ENCODE measurements at regions not wholly inside any gene's neighbourhood (a gene's known extent, or its start where the extent isn't known, plus 50 kb on each side); places are given as distances from the start of the nearest gene placed in this dataset.

DNA sequence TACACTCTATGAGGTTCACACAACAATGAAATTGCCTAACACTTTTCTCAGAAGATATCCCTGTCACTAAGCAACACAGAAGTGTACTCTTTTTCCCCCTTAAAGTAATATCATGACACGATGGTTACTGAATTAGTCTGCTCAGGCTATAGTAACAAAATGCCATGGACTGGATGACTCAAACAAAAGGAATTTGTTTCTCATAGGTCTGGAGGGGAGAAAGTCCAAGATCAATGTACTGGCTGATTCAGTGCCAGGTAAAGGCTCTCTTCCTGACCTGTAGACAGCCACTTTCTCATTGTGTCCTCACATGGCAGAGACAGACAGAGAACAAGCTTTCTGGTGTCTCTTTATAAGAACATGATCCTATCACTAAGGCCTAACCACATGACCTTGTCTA, 211.9 kb downstream of the RBM43 start:
- in situ Hi-C loops (cut with MboI; ENCODE audit: low sequenced_read_pairs, unreplicated experiment) = loop anchor here (25.0 kb wide), 1 partner anchor 1462 kb away; the partner anchor contains the start of gene MMADHC
- no peak for TF ChIP-seq CTCF (IDR thresholded peaks at IDR 0.05; ENCODE audit: borderline replicate concordance, control extremely low read depth, extremely low read depth, insufficient read depth, missing control alignments)
- no peak for DNase-seq (ENCODE audit: low spot score)

DNA sequence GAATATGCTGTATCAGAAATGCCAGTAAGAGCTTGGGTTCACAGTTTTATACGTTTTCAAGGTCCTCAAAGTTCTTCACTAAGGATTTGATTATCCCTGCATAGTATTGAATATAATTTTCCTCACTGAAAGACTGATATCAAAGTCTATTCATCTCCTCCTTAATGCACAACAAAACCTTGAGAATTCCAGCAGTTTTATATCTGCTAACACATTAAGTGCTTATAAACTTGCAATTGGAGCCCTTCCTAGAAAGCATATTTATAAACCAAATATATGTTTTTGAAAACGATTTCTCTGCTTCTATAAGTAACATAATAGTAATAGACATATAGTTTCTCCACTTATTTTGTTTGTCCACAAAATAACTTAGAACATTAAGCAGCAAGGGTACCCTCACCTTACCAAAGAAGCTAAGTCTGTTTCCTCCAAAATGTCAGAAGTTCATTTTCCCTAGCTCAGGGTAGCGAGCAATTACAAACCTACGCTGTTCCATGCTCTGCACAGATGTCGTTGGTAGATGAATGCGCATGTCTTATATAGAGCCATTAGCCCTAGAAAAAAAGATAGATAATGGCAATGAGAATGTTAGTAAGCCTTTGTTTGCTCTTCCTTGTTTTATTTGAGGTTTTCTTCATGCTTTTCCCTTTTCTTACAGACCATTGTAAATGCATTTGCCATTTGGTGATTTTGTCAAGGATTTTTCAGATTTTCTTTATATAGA, 213.2 kb downstream of the RBM43 start:
- in situ Hi-C loops (cut with MboI; ENCODE audit: low sequenced_read_pairs, unreplicated experiment) = loop anchor here (25.0 kb wide), 1 partner anchor 1461 kb away; the partner anchor contains the start of gene MMADHC
- TF ChIP-seq CTCF (IDR thresholded peaks at IDR 0.05; ENCODE audit: borderline replicate concordance, control extremely low read depth, extremely low read depth, insufficient read depth, missing control alignments) = no peak
- DNase-seq (ENCODE audit: low spot score) = no peak

GRCh38 chr2:151043484-151043883, 218.2 kb downstream of the RBM43 start:
- no peak for TF ChIP-seq CTCF (IDR thresholded peaks at IDR 0.05; ENCODE audit: borderline replicate concordance, control extremely low read depth, extremely low read depth, insufficient read depth, missing control alignments)
- in situ Hi-C loops (cut with MboI; ENCODE audit: low sequenced_read_pairs, unreplicated experiment) = loop anchor here (25.0 kb wide), 1 partner anchor 1456 kb away; the partner anchor contains the start of gene MMADHC
- no peak for DNase-seq (ENCODE audit: low spot score)

DNA sequence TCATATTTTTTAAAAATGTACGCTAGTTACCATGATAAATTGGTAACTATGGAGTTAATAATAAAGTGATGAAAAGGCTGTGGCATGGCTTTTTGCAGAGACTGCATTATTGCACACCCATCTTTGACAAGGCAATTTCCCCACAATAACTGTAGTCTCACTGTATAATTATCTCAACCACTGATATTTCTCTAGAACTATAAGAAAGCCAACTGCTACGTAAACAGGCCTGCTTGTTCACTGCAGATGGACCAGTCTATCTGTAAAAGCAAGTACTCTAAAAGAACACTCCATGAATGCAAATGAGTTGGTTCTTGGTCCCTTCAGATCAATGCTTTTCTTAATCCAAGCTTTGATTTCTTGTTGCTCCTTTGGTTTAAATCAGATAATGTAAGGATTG, 218.7 kb downstream of the RBM43 start:
- DNase-seq (ENCODE audit: low spot score) = no peak
- in situ Hi-C loops (cut with MboI; ENCODE audit: low sequenced_read_pairs, unreplicated experiment) = loop anchor here (25.0 kb wide), 1 partner anchor 1456 kb away; the partner anchor contains the start of gene MMADHC
- no peak for TF ChIP-seq CTCF (IDR thresholded peaks at IDR 0.05; ENCODE audit: borderline replicate concordance, control extremely low read depth, extremely low read depth, insufficient read depth, missing control alignments)

- TF ChIP-seq CTCF (IDR thresholded peaks at IDR 0.05; ENCODE audit: borderline replicate concordance, control extremely low read depth, extremely low read depth, insufficient read depth, missing control alignments) = no peak
- no peak for DNase-seq (ENCODE audit: low spot score)
- in situ Hi-C loops (cut with MboI; ENCODE audit: low sequenced_read_pairs, unreplicated experiment) = loop anchor here (25.0 kb wide), 1 partner anchor 1453 kb away; the partner anchor contains the start of gene MMADHC
Measured at GRCh38 chr2:151040039-151040438, 221.6 kb downstream of the RBM43 start.

- no peak for TF ChIP-seq CTCF (IDR thresholded peaks at IDR 0.05; ENCODE audit: borderline replicate concordance, control extremely low read depth, extremely low read depth, insufficient read depth, missing control alignments)
- in situ Hi-C loops (cut with MboI; ENCODE audit: low sequenced_read_pairs, unreplicated experiment) = loop anchor here (25.0 kb wide), 1 partner anchor 1451 kb away; the partner anchor contains the start of gene MMADHC
- DNase-seq (ENCODE audit: low spot score) = no peak
Measured at GRCh38 chr2:151038516-151038915, 223.1 kb downstream of the RBM43 start.

Data from GM13976 (cell line).